ENCODE measurements at regions not wholly inside any gene's neighbourhood (a gene's known extent, or its start where the extent isn't known, plus 50 kb on each side); places are given as distances from the start of the nearest gene placed in this dataset.

DNA sequence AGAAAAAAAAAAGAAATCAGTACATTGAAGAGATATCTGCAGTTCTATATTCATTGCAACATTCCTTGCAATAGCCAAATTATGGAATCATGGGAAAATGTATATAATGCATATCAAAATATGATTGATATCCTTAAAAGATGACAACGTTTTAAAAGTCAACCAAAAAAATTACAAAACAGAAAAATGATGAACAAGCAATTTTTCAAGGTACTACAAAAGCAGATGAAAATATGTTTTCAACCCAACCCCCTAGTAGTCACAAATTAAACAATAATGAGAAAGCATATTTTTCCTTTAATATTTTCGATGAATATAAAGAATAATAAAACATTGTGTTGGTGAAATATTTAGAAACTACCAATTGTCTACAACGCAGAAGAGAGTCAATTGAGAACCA lies 497.6 kb downstream of the MEI4 start:
- Histone ChIP-seq H3K4me3 (no peak overlapping the region), H3K9me3 (peaks cover 4% of the 10 kb centered on the region), H3K4me1 (ENCODE audit: low read depth) (no peaks in the 10 kb centered on the region), H3K36me3 (ENCODE audit: low read depth) (no peaks in the 10 kb centered on the region)
- intact Hi-C loops (cut with DNase I, micrococcal nuclease) = no loop called here
- ATAC-seq = no peak
- no peak for DNase-seq
- TF ChIP-seq, protein P1, sequence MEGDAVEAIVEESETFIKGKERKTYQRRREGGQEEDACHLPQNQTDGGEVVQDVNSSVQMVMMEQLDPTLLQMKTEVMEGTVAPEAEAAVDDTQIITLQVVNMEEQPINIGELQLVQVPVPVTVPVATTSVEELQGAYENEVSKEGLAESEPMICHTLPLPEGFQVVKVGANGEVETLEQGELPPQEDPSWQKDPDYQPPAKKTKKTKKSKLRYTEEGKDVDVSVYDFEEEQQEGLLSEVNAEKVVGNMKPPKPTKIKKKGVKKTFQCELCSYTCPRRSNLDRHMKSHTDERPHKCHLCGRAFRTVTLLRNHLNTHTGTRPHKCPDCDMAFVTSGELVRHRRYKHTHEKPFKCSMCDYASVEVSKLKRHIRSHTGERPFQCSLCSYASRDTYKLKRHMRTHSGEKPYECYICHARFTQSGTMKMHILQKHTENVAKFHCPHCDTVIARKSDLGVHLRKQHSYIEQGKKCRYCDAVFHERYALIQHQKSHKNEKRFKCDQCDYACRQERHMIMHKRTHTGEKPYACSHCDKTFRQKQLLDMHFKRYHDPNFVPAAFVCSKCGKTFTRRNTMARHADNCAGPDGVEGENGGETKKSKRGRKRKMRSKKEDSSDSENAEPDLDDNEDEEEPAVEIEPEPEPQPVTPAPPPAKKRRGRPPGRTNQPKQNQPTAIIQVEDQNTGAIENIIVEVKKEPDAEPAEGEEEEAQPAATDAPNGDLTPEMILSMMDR (IDR thresholded peaks at IDR 0.05) = no peak

DNA sequence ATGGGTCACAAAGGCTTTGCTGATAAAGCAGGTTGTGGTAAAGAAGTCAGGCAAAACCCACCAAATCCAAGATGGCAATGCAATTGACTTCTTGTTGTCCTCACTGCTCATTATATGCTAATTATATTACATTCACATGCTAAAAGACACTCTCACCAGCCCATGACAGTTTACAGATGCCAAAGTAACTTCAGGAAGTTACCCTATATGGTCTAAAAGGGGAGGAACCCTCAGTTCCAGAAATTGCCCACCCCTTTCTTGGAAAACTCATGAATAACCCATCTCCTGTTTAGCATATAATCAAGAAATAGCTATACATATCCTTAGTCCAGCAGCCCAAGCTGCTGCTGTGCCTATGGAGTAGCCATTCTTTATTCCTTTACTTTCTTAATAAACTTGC lies 501.1 kb downstream of the MEI4 start:
- intact Hi-C loops (cut with DNase I, micrococcal nuclease) = no loop called here
- Histone ChIP-seq H3K4me1 (ENCODE audit: low read depth) (no peaks in the 10 kb centered on the region), H3K9me3 (peaks cover 2% of the 10 kb centered on the region), H3K36me3 (ENCODE audit: low read depth) (no peaks in the 10 kb centered on the region), H3K4me3 (no peak overlapping the region)
- ATAC-seq (no peak), DNase-seq (no peak)
- TF ChIP-seq, protein P1 (IDR thresholded peaks at IDR 0.05) = no peak

DNA sequence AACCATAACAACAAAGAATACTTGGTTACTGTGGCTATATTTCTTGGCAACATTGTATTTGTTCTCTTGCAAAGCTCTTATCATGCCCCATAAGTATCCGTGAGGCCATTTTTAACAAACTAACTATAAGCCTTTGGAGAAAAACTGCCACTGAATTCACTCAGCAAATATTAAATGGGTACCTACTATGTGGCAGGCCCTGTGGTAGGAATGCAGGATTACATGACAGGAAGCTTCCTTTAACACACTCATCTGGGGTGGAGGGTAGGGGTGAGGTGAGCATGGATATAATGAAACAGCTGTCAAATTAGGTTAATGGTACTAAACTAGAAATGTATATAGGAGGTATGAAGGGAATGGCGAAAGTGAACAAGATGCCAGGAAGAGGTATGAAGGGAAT lies 504.8 kb downstream of the MEI4 start:
- intact Hi-C loops (cut with DNase I, micrococcal nuclease) = no loop called here
- no peak for DNase-seq
- Histone ChIP-seq H3K36me3 (ENCODE audit: low read depth) (no peaks in the 10 kb centered on the region), H3K4me3 (no peak overlapping the region), H3K4me1 (ENCODE audit: low read depth) (no peaks in the 10 kb centered on the region), H3K9me3 (no peaks in the 10 kb centered on the region)
- TF ChIP-seq, protein P1 (IDR thresholded peaks at IDR 0.05) = no peak
- no peak for ATAC-seq

DNA sequence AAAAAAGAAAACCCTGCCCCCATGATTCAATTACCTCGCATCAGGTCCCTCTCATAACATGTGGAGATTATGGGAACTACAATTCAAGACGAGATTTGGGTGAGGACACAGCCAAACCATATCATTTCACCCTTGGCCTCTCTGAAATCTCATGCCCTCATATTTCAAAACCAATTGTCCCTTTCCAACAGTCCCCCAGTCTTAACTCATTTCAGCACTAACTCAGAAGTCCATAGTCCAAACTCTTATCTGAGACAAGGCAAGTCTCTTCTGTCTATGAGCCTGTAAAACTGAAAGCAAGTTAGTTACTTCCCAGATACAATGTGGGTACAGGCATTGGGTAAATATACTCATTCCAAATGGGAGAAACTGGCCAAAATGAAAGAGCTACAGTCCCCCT lies 536.1 kb downstream of the MEI4 start:
- Histone ChIP-seq H3K36me3 (ENCODE audit: low read depth) (no peaks in the 10 kb centered on the region), H3K4me3 (no peak overlapping the region), H3K9me3 (no peaks in the 10 kb centered on the region), H3K4me1 (ENCODE audit: low read depth) (no peaks in the 10 kb centered on the region)
- DNase-seq = no peak
- intact Hi-C loops (cut with DNase I, micrococcal nuclease) = no loop called here
- TF ChIP-seq, protein P1 (IDR thresholded peaks at IDR 0.05) = no peak
- ATAC-seq = no peak

DNA sequence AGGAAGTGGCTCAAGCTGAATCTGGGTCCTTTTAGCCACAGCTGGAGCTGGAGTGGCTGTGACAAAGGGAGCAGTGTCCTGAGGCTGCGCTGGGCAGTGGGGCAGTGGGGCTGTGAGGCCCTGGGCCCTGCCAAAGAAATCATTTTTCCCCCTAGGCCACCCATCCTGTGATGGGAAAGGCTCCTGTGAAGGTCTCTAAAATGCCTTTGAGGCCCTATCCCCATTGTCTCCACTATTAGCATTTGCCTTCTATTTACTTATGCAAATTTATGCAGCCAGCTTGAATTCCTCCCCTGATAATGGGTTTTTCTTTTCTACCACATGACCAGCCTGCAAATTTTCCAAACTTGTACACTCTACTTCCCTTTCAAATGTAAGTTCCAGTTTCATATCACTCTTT lies 539.2 kb downstream of the MEI4 start:
- DNase-seq (no peak), ATAC-seq (no peak)
- Histone ChIP-seq H3K9me3 (no peaks in the 10 kb centered on the region), H3K4me3 (no peak overlapping the region), H3K4me1 (ENCODE audit: low read depth) (no peaks in the 10 kb centered on the region), H3K36me3 (ENCODE audit: low read depth) (no peaks in the 10 kb centered on the region)
- intact Hi-C loops (cut with DNase I, micrococcal nuclease) = no loop called here
- TF ChIP-seq, protein P1 (IDR thresholded peaks at IDR 0.05) = no peak

DNA sequence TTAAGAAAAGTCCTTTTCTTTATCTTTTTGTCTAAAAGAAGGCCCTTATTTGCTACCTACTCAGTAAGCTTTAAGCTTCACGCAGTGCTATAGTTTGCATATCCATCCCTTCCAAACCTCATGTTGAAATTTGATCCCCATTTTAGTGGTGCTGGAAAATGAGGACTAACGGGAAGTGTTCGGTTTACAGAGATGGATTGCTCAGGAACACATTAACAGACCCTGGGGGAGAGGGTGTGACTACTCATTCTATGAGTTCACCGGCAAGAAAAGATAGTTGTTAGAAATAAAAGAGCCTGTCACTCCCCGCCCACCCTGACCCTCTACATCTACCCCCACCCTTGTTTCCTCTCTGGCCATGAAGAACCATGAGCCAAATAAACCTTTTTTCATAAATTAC lies 546.2 kb downstream of the MEI4 start:
- Histone ChIP-seq H3K4me3 (no peak overlapping the region), H3K4me1 (ENCODE audit: low read depth) (no peaks in the 10 kb centered on the region), H3K9me3 (no peaks in the 10 kb centered on the region), H3K36me3 (ENCODE audit: low read depth) (no peaks in the 10 kb centered on the region)
- intact Hi-C loops (cut with DNase I, micrococcal nuclease) = no loop called here
- DNase-seq (no peak), ATAC-seq (no peak)
- TF ChIP-seq, protein P1 (IDR thresholded peaks at IDR 0.05) = no peak

Measured in mucosa of descending colon (tissue), 3 donors.